Tibial artery (tissue), 4 donors: ENCODE measurements at regions not wholly inside any gene's neighbourhood (a gene's known extent, or its start where the extent isn't known, plus 50 kb on each side); places are given as distances from the start of the nearest gene placed in this dataset.
"Not testable (repeated sequence)": the region's sequence is repeated elsewhere in the genome, so short reads cannot be mapped to it uniquely, and the experiment has no call there.

Source experiments
- DNase-seq, 2 donors: peaks; one replicate each; pipeline ENCODE4 v3.0.0-alpha.2; 2019
- H3K27ac ChIP-seq, 2 donors: fragments of 200-600 bp; sonication (generic) in 1 of 2; 1 replicate in 1 of 2; 2 replicates in 1 of 2; pipeline ENCODE4 v1.5.1; 2018 to 2019; ENCODE audit warnings: mild to moderate bottlenecking in 1 of 2
- H3K27me3 ChIP-seq, 2 donors: fragments of 200-600 bp; sonication (generic) in 1 of 2; one replicate each; pipeline versions ENCODE4 v1.5.1 to v1.6.0; 2016 to 2019
- H3K36me3 ChIP-seq, 3 donors: fragments of 200-600 bp; sonication (generic) in 2 of 3; one replicate each; pipeline ENCODE4 v1.5.1; 2016 to 2019; ENCODE audit warnings: mild to moderate bottlenecking in 2 of 3
- H3K4me1 ChIP-seq, 4 donors: fragments of 200-600 bp; sonication (generic) in 2 of 4; 1 replicate in 3 of 4; 2 replicates in 1 of 4; pipeline ENCODE4 v1.5.1; 2016 to 2019
- H3K4me3 ChIP-seq, 2 donors: fragments of 200-600 bp; sonication (generic) in 1 of 2; 1 replicate in 1 of 2; 2 replicates in 1 of 2; pipeline ENCODE4 v1.5.1; 2018 to 2019; ENCODE audit warnings: mild to moderate bottlenecking in 2 of 2
- H3K9me3 ChIP-seq, 3 donors: fragments of 200-600 bp; sonication (generic) in 1 of 3; one replicate each; pipeline ENCODE4 v1.5.1; 2016 to 2019
- CTCF ChIP-seq, 2 experiments: fragments of 200-600 bp in 1 of 2; fragments of 450-650 bp in 1 of 2; IDR thresholded peaks; one replicate each; pipeline ENCODE4 v1.5.1; 2017 to 2019; ENCODE audit warnings: antibody characterized with exemption in 2 of 2, mild to moderate bottlenecking in 1 of 2, moderate library complexity in 1 of 2
- intact Hi-C: fragments of 100-400 bp; cut with DNase I; formaldehyde crosslinking; loops from one replicate; pipeline ENCODE4 v1.15.0; 2023; ENCODE audit warnings: low total_unique reads

DNA sequence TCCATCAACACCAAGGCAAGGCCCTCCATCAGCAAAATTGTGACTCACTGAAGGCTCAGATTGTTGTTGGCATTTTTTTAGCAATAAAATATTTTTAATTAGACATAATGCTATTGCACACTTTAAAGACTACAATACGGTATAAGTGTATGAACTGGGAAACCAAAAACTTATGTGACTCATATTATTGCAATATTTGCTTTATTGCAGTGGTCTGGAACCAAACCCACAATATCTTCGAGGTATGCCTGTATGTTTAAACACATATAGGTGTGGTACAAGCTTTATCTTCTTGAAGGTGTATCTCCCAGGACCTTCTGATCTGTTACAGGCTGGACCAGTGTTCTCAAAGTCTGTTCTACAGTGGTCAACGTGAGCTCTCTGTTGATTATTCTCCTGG, 142.3 kb upstream of the FNDC3A start:
- TF ChIP-seq CTCF (IDR thresholded peaks at IDR 0.05) = no peak
- intact Hi-C loops = no loop called here
- no peaks in the 10 kb centered on the region for H3K27me3 ChIP-seq
- H3K4me3 ChIP-seq = no peak overlapping the region
- no peak overlapping the region for H3K27ac ChIP-seq
- H3K4me1 ChIP-seq = no peaks in the 10 kb centered on the region
- H3K9me3 ChIP-seq = peaks cover 0 to 12% (median 11%) of the 10 kb centered on the region in 3 donors
- DNase-seq = no peak
- no peaks in the 10 kb centered on the region for H3K36me3 ChIP-seq

GRCh38 chr13:48835326-48835725, 140.4 kb upstream of the FNDC3A start:
- peaks cover 0 to 12% (median 11%) of the 10 kb centered on the region in 3 donors for H3K9me3 ChIP-seq
- H3K27ac ChIP-seq, H3K27me3 ChIP-seq, H3K36me3 ChIP-seq, H3K4me1 ChIP-seq, DNase-seq, H3K4me3 ChIP-seq, intact Hi-C loops: not testable (repeated sequence)

DNA sequence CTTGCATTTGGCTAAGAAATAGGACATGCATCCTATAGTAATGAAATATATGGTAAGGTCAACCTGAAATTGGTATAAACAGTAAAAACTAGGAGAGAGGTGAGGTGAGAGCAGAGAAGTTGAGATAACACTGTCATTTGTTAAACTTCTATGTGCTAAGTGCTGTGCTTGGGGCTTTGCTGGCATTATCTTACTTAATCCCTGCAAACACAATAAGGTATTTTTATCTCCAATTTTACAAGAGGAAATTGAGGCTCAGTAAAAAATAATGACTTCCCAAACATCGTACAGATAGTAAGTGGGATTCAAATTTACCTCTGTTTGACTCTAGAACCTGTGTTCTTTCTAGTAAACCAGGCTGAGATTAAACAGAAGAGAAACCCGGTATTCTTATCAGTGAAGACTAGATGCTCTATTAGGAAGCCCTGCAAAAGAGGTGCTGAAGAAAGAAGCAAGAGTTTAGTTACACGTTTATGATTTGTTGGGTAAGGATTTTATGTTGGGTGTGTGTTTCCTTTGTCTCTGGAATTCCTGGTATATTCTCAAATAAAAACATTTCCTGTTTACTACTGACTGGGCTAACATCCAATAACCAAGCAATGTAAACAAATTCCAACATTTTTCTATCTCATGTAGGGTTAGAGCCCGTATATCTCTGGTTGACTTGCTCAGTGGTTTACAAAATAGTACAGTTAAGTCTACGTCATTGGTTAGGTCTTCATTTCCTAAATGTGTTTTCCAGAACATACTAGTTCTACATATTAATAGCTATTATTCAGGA, 137.3 kb upstream of the FNDC3A start:
- DNase-seq = no peak
- no peaks in the 10 kb centered on the region for H3K36me3 ChIP-seq

GRCh38 chr13:48839171-48839570, 136.5 kb upstream of the FNDC3A start:
- Histone ChIP-seq H3K27ac (no peak overlapping the region), H3K9me3 (peaks cover 0 to 6% (median 3%) of the 10 kb centered on the region in 3 donors), H3K4me1 (peaks cover 0 to 17% (median 4%) of the 10 kb centered on the region in 4 donors), H3K27me3 (no peaks in the 10 kb centered on the region), H3K4me3 (no peak overlapping the region), H3K36me3 (no peaks in the 10 kb centered on the region)
- DNase-seq = no peak
- intact Hi-C loops = no loop called here
- TF ChIP-seq CTCF (IDR thresholded peaks at IDR 0.05) = no peak

More for the DNA sequence above, 137.3 kb upstream of the FNDC3A start:
- Histone ChIP-seq H3K27ac (no peak overlapping the region), H3K4me3 (no peak overlapping the region), H3K4me1 (peaks cover 0 to 15% (median 4%) of the 10 kb centered on the region in 4 donors), H3K9me3 (peaks cover 0 to 6% (median 6%) of the 10 kb centered on the region in 3 donors), H3K27me3 (no peaks in the 10 kb centered on the region)
- intact Hi-C loops = no loop called here
- TF ChIP-seq CTCF (IDR thresholded peaks at IDR 0.05) = no peak

- Histone ChIP-seq H3K36me3 (no peaks in the 10 kb centered on the region), H3K4me1 (peaks cover 0 to 17% (median 4%) of the 10 kb centered on the region in 4 donors), H3K9me3 (peaks cover 0 to 1% (median 0%) of the 10 kb centered on the region in 3 donors), H3K4me3 (no peak overlapping the region), H3K27ac (no peak overlapping the region), H3K27me3 (no peaks in the 10 kb centered on the region)
- TF ChIP-seq CTCF (IDR thresholded peaks at IDR 0.05) = no peak
- intact Hi-C loops = no loop called here
- no peak for DNase-seq
Observed at GRCh38 chr13:48840366-48840765, 135.3 kb upstream of the FNDC3A start.

DNA sequence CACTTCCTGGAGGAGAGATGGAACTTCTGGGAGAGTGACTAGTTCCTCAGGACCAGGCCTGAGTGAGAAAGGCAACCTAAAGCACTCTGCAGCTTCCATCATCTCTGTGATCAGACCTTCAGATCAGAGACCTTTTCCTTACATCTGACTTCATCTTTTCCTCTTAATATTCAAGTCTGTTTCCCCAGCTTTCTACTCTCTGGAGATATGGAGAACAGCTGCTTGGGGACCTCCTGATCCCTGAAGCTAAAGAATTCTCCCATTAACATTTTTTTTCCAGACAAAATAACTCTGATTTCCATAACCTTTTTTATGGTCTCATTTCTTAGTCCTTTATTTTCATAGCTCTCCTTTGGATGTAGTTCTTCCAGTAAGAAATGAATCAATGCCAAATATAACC, 133.4 kb upstream of the FNDC3A start:
- intact Hi-C loops = no loop called here
- H3K27ac ChIP-seq = peak overlapping the region in 1 of 2 donors; percentile 60

More for the DNA sequence above, 133.4 kb upstream of the FNDC3A start:
- H3K4me1 ChIP-seq = peaks cover 0 to 17% (median 4%) of the 10 kb centered on the region in 4 donors
- H3K36me3 ChIP-seq = no peaks in the 10 kb centered on the region
- no peak for DNase-seq
- no peak for TF ChIP-seq CTCF (IDR thresholded peaks at IDR 0.05)
- no peak overlapping the region for H3K4me3 ChIP-seq
- H3K27me3 ChIP-seq = no peaks in the 10 kb centered on the region
- H3K9me3 ChIP-seq = no peaks in the 10 kb centered on the region
